K562 (cell line): ENCODE measurements at regions not wholly inside any gene's neighbourhood (a gene's known extent, or its start where the extent isn't known, plus 50 kb on each side); places are given as distances from the start of the nearest gene placed in this dataset.

Experiments used
- ATAC-seq: fragments of 200-7000 bp; cut with Tn5 transposase; 3 replicates; pipeline ENCODE4 v1.9.1; 2020; ENCODE audit warnings: moderate library complexity
- BruUV-seq: library from RNA; stranded (reverse); fragments of 400-500 nt; replicated peaks from 2 replicates; lab custom pipeline; 2021; lab: Mats Ljungman, UMichigan
- CTCF ChIA-PET: fragments of 300-600 bp; formaldehyde crosslinking; extraction: SDS; loops from one replicate; lab custom pipeline; 2021; ENCODE audit warnings: low intra/inter-chr PET ratio; lab: Yijun Ruan, JAX
- POLR2A ChIA-PET: fragments of 300-600, 350-650 bp; sonication (Branson Sonifier 250); formaldehyde crosslinking; extraction: SDS; loops from one replicate; lab custom pipeline; 2021; ENCODE audit warnings: antibody characterized with exemption, inconsistent platforms; lab: Yijun Ruan, JAX
- DNase-seq, 4 experiments: peaks; one replicate each; pipeline versions ENCODE4 v3.0.0 to v3.0.0-alpha.2; 2011 to 2018; ENCODE audit warnings: low spot score in 3 of 4, mixed read lengths in 3 of 4; ENCODE audit errors: extremely low read depth in 1 of 4
- FAIRE-seq: peaks from 2 replicates; lab custom pipeline; 2011; peaks lifted over from hg19 to GRCh38; lab: Jason Lieb, UNC
- H2AFZ ChIP-seq: 2 replicates; pipeline ENCODE4 v1.6.0; 2011; ENCODE audit warnings: low read depth, low read length, control low read depth, inconsistent platforms
- H3K27ac ChIP-seq: fragments of 200-600 bp; 3 replicates; pipeline ENCODE4 v1.8.0; 2011; ENCODE audit warnings: low read depth, mild to moderate bottlenecking, control low read depth, inconsistent platforms, low read length, moderate library complexity, mixed read lengths; ENCODE audit errors: extremely low read depth
- H3K27me3 ChIP-seq, 2 experiments: fragments of 300-600 bp in 1 of 2; 2 replicates in 1 of 2; 3 replicates in 1 of 2; pipeline versions ENCODE4 v1.6.0 to v1.8.0; 2011; ENCODE audit warnings: inconsistent platforms in 2 of 2, low read length in 2 of 2, mild to moderate bottlenecking in 1 of 2, mixed read lengths in 1 of 2, moderate library complexity in 1 of 2; ENCODE audit not compliant: control insufficient read depth in 2 of 2, insufficient read depth in 2 of 2
- H3K36me3 ChIP-seq: fragments of 300-600 bp; 3 replicates; pipeline ENCODE4 v1.8.0; 2011; ENCODE audit warnings: mild to moderate bottlenecking, low read length, inconsistent platforms; ENCODE audit not compliant: control insufficient read depth, insufficient read depth
- H3K4me1 ChIP-seq, 2 experiments: fragments of 200-600 bp in 1 of 2; replicated peaks in 1 of 2; 2 replicates in 1 of 2; 3 replicates in 1 of 2; pipeline versions ENCODE4 v1.5.1 to v1.8.0; 2011; ENCODE audit warnings: inconsistent platforms in 2 of 2, low read length in 2 of 2, mild to moderate bottlenecking in 1 of 2, mixed read lengths in 1 of 2, moderate library complexity in 1 of 2; ENCODE audit not compliant: control insufficient read depth in 2 of 2, insufficient read depth in 2 of 2
- H3K4me2 ChIP-seq: 2 replicates; pipeline ENCODE4 v1.6.1; 2011; ENCODE audit warnings: low read length, control low read depth, inconsistent platforms, mixed read lengths; ENCODE audit not compliant: insufficient read depth
- H3K4me3 ChIP-seq: fragments of 200-600 bp; sonication (generic), shearing (Covaris generic); 2 replicates; pipeline ENCODE4 v1.5.1; 2016; ENCODE audit warnings: control low read depth, inconsistent platforms
- H3K79me2 ChIP-seq: fragments of 200-600 bp; 3 replicates; pipeline ENCODE4 v1.8.0; 2011; ENCODE audit warnings: low read length, inconsistent platforms; ENCODE audit not compliant: control insufficient read depth, insufficient read depth
- H3K9ac ChIP-seq, 2 experiments: 2 replicates each; pipeline versions ENCODE4 v1.6.0 to v1.6.1; 2011; ENCODE audit warnings: low read depth in 2 of 2, low read length in 2 of 2, control low read depth in 1 of 2, inconsistent platforms in 1 of 2, mild to moderate bottlenecking in 1 of 2, mixed read lengths in 1 of 2; ENCODE audit not compliant: insufficient read depth in 1 of 2
- H3K9me1 ChIP-seq: one replicate; pipeline ENCODE4 v1.6.0; 2011; ENCODE audit warnings: inconsistent platforms, mild to moderate bottlenecking, low read length, moderate library complexity; ENCODE audit not compliant: control insufficient read depth, insufficient read depth
- H3K9me3 ChIP-seq: replicated peaks from 2 replicates; pipeline ENCODE4 v1.5.1; 2011; ENCODE audit warnings: low read depth, low read length, inconsistent platforms; ENCODE audit not compliant: control insufficient read depth, insufficient read depth
- H4K20me1 ChIP-seq: replicated peaks from 2 replicates; pipeline ENCODE4 v1.6.1; 2011; ENCODE audit warnings: low read length, inconsistent platforms, mixed read lengths; ENCODE audit not compliant: control insufficient read depth, insufficient read depth
- HNRNPUL1 ChIP-seq: fragments of 200-400 bp; formaldehyde crosslinking; IDR thresholded peaks from 2 replicates; pipeline ENCODE4 v1.6.1; 2017; ENCODE audit warnings: low read length
- HSF4 ChIP-seq: fragments of 250-450 bp; sonication (Bioruptor Pico); IDR thresholded peaks from 2 replicates; pipeline ENCODE4 v2.1.2; 2022; ENCODE audit warnings: mild to moderate bottlenecking, moderate library complexity, borderline replicate concordance
- KLF10 ChIP-seq: fragments of 250-450 bp; sonication (Bioruptor Pico); IDR thresholded peaks from 2 replicates; pipeline ENCODE4 v1.6.1; 2021; ENCODE audit warnings: matching md5 sums
- NCOA2 ChIP-seq, 2 experiments: fragments of 450-650 bp; IDR thresholded peaks; 2 replicates each; pipeline ENCODE4 v1.6.1; 2018; ENCODE audit warnings: mild to moderate bottlenecking in 2 of 2, moderate library complexity in 1 of 2; ENCODE audit not compliant: partially characterized antibody in 2 of 2
- SIN3A ChIP-seq, 2 experiments: fragments of 150-350 bp in 1 of 2; IDR thresholded peaks; 2 replicates each; pipeline ENCODE4 v1.6.1; 2011 to 2016; ENCODE audit warnings: borderline replicate concordance in 2 of 2, low read depth in 2 of 2, low read length in 2 of 2, mild to moderate bottlenecking in 2 of 2, moderate library complexity in 2 of 2; ENCODE audit not compliant: control insufficient read depth in 1 of 2
- SLC30A9 ChIP-seq: fragments of 250-450 bp; sonication (Bioruptor Pico); IDR thresholded peaks from 2 replicates; pipeline ENCODE4 v1.8.0; 2022; ENCODE audit warnings: mild to moderate bottlenecking, moderate library complexity
- TBP ChIP-seq: optimal IDR thresholded peaks from 2 replicates; pipeline ENCODE3; 2011; ENCODE audit warnings: low read depth, low read length, improper control_type of control experiment
- ZNF3 ChIP-seq: fragments of 250-450 bp; sonication (Bioruptor Pico); IDR thresholded peaks from 2 replicates; pipeline ENCODE4 v1.5.0; 2021; ENCODE audit warnings: mild to moderate bottlenecking, moderate library complexity
- WGBS: fragments of 100-300 bp; shearing (Covaris generic); methylation state at CpG from one replicate; pipeline ENCODE4 v1.1.6; 2016; ENCODE audit warnings: low coverage, mixed read lengths; ENCODE audit not compliant: insufficient coverage; ENCODE audit errors: missing lambda C conversion rate; 5-methylcytosine and 5-hydroxymethylcytosine counted together
- in situ Hi-C: fragments of 300-500 bp; cut with MboI; formaldehyde crosslinking; loops from 4 replicates; pipeline ENCODE4 v1.15.0; 2018; ENCODE audit warnings: inconsistent platforms, mixed read lengths
- intact Hi-C: fragments of 100-400 bp; cut with micrococcal nuclease; formaldehyde crosslinking; loops from 2 replicates; pipeline ENCODE4 v1.14.2; 2022
- TF ChIP-seq, protein P1 (sequence below): fragments of 450-650 bp; IDR thresholded peaks from 2 replicates; pipeline ENCODE4 v1.6.1; 2016; ENCODE audit warnings: mild to moderate bottlenecking, moderate library complexity

DNA sequence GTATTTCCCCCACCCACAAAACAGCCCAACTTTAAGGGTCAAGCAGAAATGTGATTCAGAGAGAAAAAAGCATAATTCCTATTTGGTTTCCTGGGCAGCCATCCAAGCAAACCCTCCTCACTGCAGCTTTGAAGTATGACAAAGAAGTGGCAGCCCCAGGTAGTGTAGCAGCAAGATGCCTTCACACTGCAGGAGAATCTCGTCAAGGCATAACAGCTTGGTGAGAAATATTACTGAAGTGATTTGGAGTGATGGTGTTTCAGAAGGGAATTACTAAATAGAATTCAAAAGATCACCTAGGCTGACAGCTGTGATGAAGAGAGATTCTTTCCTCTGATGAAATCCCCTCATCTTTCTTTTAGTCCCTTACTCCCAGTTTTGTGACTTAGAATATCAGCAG lies 173.9 kb downstream of the PYDC2 start:
- Histone ChIP-seq H2AFZ (no peak overlapping the region), H4K20me1 (no peaks in the 10 kb centered on the region), H3K9me1 (no peaks in the 10 kb centered on the region), H3K4me1 (no peaks in the 10 kb centered on the region), H3K79me2 (no peaks in the 10 kb centered on the region), H3K9ac (no peak overlapping the region), H3K27me3 (no peaks in the 10 kb centered on the region), H3K36me3 (no peaks in the 10 kb centered on the region), H3K27ac (no peak overlapping the region), H3K4me3 (no peak overlapping the region), H3K4me2 (no peak overlapping the region), H3K9me3 (no peaks in the 10 kb centered on the region)
- ATAC-seq (no peak), FAIRE-seq (no peak), DNase-seq (no peak)
- in situ Hi-C loops (no loop called here), intact Hi-C loops (no loop called here)
- 0% methylated on average over 1 of the region's 1 CpG for WGBS
- no TSS peak for BruUV-seq
- POLR2A ChIA-PET: no interaction called here
- CTCF ChIA-PET: no interaction called here
- no peak for TF ChIP-seq ZNF3 (CRISPR knock-in tag)
- TF ChIP-seq HSF4 (CRISPR knock-in tag): no peak
- no peak for TF ChIP-seq NCOA2 (IDR thresholded peaks at IDR 0.05; ENCODE audit: partially characterized antibody in 2 of 2)
- no peak for TF ChIP-seq HNRNPUL1
- no peak for TF ChIP-seq SLC30A9
- no peak for TF ChIP-seq TBP
- no peak for TF ChIP-seq SIN3A (IDR thresholded peaks at IDR 0.05; ENCODE audit: borderline replicate concordance in 2 of 2, control insufficient read depth in 1 of 2, low read depth in 2 of 2, low read length in 2 of 2)
- TF ChIP-seq KLF10 (CRISPR knock-in tag): no peak
- TF ChIP-seq, protein P1, sequence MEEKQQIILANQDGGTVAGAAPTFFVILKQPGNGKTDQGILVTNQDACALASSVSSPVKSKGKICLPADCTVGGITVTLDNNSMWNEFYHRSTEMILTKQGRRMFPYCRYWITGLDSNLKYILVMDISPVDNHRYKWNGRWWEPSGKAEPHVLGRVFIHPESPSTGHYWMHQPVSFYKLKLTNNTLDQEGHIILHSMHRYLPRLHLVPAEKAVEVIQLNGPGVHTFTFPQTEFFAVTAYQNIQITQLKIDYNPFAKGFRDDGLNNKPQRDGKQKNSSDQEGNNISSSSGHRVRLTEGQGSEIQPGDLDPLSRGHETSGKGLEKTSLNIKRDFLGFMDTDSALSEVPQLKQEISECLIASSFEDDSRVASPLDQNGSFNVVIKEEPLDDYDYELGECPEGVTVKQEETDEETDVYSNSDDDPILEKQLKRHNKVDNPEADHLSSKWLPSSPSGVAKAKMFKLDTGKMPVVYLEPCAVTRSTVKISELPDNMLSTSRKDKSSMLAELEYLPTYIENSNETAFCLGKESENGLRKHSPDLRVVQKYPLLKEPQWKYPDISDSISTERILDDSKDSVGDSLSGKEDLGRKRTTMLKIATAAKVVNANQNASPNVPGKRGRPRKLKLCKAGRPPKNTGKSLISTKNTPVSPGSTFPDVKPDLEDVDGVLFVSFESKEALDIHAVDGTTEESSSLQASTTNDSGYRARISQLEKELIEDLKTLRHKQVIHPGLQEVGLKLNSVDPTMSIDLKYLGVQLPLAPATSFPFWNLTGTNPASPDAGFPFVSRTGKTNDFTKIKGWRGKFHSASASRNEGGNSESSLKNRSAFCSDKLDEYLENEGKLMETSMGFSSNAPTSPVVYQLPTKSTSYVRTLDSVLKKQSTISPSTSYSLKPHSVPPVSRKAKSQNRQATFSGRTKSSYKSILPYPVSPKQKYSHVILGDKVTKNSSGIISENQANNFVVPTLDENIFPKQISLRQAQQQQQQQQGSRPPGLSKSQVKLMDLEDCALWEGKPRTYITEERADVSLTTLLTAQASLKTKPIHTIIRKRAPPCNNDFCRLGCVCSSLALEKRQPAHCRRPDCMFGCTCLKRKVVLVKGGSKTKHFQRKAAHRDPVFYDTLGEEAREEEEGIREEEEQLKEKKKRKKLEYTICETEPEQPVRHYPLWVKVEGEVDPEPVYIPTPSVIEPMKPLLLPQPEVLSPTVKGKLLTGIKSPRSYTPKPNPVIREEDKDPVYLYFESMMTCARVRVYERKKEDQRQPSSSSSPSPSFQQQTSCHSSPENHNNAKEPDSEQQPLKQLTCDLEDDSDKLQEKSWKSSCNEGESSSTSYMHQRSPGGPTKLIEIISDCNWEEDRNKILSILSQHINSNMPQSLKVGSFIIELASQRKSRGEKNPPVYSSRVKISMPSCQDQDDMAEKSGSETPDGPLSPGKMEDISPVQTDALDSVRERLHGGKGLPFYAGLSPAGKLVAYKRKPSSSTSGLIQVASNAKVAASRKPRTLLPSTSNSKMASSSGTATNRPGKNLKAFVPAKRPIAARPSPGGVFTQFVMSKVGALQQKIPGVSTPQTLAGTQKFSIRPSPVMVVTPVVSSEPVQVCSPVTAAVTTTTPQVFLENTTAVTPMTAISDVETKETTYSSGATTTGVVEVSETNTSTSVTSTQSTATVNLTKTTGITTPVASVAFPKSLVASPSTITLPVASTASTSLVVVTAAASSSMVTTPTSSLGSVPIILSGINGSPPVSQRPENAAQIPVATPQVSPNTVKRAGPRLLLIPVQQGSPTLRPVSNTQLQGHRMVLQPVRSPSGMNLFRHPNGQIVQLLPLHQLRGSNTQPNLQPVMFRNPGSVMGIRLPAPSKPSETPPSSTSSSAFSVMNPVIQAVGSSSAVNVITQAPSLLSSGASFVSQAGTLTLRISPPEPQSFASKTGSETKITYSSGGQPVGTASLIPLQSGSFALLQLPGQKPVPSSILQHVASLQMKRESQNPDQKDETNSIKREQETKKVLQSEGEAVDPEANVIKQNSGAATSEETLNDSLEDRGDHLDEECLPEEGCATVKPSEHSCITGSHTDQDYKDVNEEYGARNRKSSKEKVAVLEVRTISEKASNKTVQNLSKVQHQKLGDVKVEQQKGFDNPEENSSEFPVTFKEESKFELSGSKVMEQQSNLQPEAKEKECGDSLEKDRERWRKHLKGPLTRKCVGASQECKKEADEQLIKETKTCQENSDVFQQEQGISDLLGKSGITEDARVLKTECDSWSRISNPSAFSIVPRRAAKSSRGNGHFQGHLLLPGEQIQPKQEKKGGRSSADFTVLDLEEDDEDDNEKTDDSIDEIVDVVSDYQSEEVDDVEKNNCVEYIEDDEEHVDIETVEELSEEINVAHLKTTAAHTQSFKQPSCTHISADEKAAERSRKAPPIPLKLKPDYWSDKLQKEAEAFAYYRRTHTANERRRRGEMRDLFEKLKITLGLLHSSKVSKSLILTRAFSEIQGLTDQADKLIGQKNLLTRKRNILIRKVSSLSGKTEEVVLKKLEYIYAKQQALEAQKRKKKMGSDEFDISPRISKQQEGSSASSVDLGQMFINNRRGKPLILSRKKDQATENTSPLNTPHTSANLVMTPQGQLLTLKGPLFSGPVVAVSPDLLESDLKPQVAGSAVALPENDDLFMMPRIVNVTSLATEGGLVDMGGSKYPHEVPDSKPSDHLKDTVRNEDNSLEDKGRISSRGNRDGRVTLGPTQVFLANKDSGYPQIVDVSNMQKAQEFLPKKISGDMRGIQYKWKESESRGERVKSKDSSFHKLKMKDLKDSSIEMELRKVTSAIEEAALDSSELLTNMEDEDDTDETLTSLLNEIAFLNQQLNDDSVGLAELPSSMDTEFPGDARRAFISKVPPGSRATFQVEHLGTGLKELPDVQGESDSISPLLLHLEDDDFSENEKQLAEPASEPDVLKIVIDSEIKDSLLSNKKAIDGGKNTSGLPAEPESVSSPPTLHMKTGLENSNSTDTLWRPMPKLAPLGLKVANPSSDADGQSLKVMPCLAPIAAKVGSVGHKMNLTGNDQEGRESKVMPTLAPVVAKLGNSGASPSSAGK: no peak
